Neutrophil (primary cell): ENCODE measurements at regions not wholly inside any gene's neighbourhood (a gene's known extent, or its start where the extent isn't known, plus 50 kb on each side); places are given as distances from the start of the nearest gene placed in this dataset.

Experiments
- H3K27ac ChIP-seq: fragments of 200-600 bp; sonication (generic); 2 replicates; pipeline ENCODE4 v1.5.1; 2016; ENCODE audit warnings: mild to moderate bottlenecking, moderate library complexity
- H3K27me3 ChIP-seq: fragments of 200-600 bp; sonication (generic); 2 replicates; pipeline ENCODE4 v1.6.0; 2016; ENCODE audit warnings: mild to moderate bottlenecking
- H3K36me3 ChIP-seq: fragments of 200-600 bp; sonication (generic); 2 replicates; pipeline ENCODE4 v1.5.1; 2017
- H3K4me1 ChIP-seq, 2 experiments: fragments of 200-600 bp in 1 of 2; sonication (generic) in 1 of 2; 1 replicate in 1 of 2; 2 replicates in 1 of 2; pipeline versions ENCODE4 v1.5.1 to v1.6.1; 2013 to 2016; ENCODE audit warnings: low read depth in 1 of 2, low read length in 1 of 2, mild to moderate bottlenecking in 1 of 2, moderate library complexity in 1 of 2; ENCODE audit not compliant: control insufficient read depth in 1 of 2, insufficient read depth in 1 of 2
- H3K4me3 ChIP-seq, 2 experiments: fragments of 200-600 bp in 1 of 2; sonication (generic) in 1 of 2; 1 replicate in 1 of 2; 2 replicates in 1 of 2; pipeline ENCODE4 v1.5.1; 2013 to 2016; ENCODE audit warnings: low read depth in 1 of 2, low read length in 1 of 2, mild to moderate bottlenecking in 1 of 2, moderate library complexity in 1 of 2
- H3K9me3 ChIP-seq: fragments of 200-600 bp; sonication (generic); 2 replicates; pipeline ENCODE4 v1.5.1; 2016
- CTCF ChIP-seq: fragments of 200-600 bp; sonication (generic); IDR thresholded peaks from 2 replicates; pipeline ENCODE4 v1.5.1; 2016; ENCODE audit warnings: antibody characterized with exemption

GRCh38 chr12:89817501-89818226 is 109.0 kb upstream of the ATP2B1 start:
- H3K27ac ChIP-seq = no peak overlapping the region
- no peak overlapping the region for H3K4me3 ChIP-seq
- TF ChIP-seq CTCF = no peak
- H3K4me1 ChIP-seq = no peaks in the 10 kb centered on the region
- H3K27me3 ChIP-seq = no peaks in the 10 kb centered on the region
- H3K9me3 ChIP-seq = no peaks in the 10 kb centered on the region
- H3K36me3 ChIP-seq = no peaks in the 10 kb centered on the region

GRCh38 chr12:89815225-89815624 is 106.6 kb upstream of the ATP2B1 start:
- Histone ChIP-seq H3K36me3 (no peaks in the 10 kb centered on the region), H3K4me1 (no peaks in the 10 kb centered on the region), H3K4me3 (no peak overlapping the region), H3K9me3 (no peaks in the 10 kb centered on the region), H3K27me3 (no peaks in the 10 kb centered on the region), H3K27ac (no peak overlapping the region)
- no peak for TF ChIP-seq CTCF

GRCh38 chr12:89803412-89803811 is 94.8 kb upstream of the ATP2B1 start:
- Histone ChIP-seq H3K36me3 (no peaks in the 10 kb centered on the region), H3K4me1 (no peaks in the 10 kb centered on the region), H3K4me3 (no peak overlapping the region), H3K9me3 (no peaks in the 10 kb centered on the region), H3K27me3 (no peaks in the 10 kb centered on the region), H3K27ac (no peak overlapping the region)
- no peak for TF ChIP-seq CTCF

GRCh38 chr12:89801284-89801683 is 92.6 kb upstream of the ATP2B1 start:
- Histone ChIP-seq H3K9me3 (no peaks in the 10 kb centered on the region), H3K4me3 (no peak overlapping the region), H3K27me3 (no peaks in the 10 kb centered on the region), H3K4me1 (no peaks in the 10 kb centered on the region), H3K36me3 (no peaks in the 10 kb centered on the region), H3K27ac (no peak overlapping the region)
- no peak for TF ChIP-seq CTCF

GRCh38 chr12:89800435-89800834 is 91.8 kb upstream of the ATP2B1 start:
- Histone ChIP-seq H3K36me3 (no peaks in the 10 kb centered on the region), H3K27me3 (no peaks in the 10 kb centered on the region), H3K27ac (no peak overlapping the region), H3K9me3 (no peaks in the 10 kb centered on the region), H3K4me3 (no peak overlapping the region), H3K4me1 (no peaks in the 10 kb centered on the region)
- TF ChIP-seq CTCF = no peak
